ENCODE measurements at regions not wholly inside any gene's neighbourhood (a gene's known extent, or its start where the extent isn't known, plus 50 kb on each side); places are given as distances from the start of the nearest gene placed in this dataset.

GRCh38 chr3:18766974-18767373 is 341.8 kb upstream of the SATB1 start:
- Histone ChIP-seq H3K27ac (ENCODE audit: insufficient read depth, low read length) (no peak overlapping the region), H3K4me3 (ENCODE audit: insufficient read depth, low read depth, low read length) (no peak overlapping the region), H4K8ac (ENCODE audit: low read depth in 2 of 2, low read length in 2 of 2) (no peak overlapping the region), H4K91ac (ENCODE audit: insufficient read depth, low read depth, low read length) (no peak overlapping the region), H3K9me1 (ENCODE audit: insufficient read depth, low read length) (no peaks in the 10 kb centered on the region), H3K79me1 (ENCODE audit: low read depth in 1 of 2, low read length in 2 of 2) (no peaks in the 10 kb centered on the region), H3K9me3 (ENCODE audit: control insufficient read depth, insufficient read depth, low read length) (peaks cover 7% of the 10 kb centered on the region; the same call in 1 of the 2 replicates), H2AK5ac (ENCODE audit: low read depth, low read length) (no peak overlapping the region), H3K23ac (ENCODE audit: low read depth, low read length) (no peak overlapping the region), H3K9ac (ENCODE audit: low read depth, low read length) (no peak overlapping the region), H3K56ac (ENCODE audit: extremely low read depth, insufficient read depth, low read length) (no peak overlapping the region), H3K18ac (ENCODE audit: low read depth, low read length) (no peak overlapping the region), H2AK9ac (replicated peaks; ENCODE audit: low read depth, low read length, poor library complexity) (no peak overlapping the region), H3K27me3 (ENCODE audit: control insufficient read depth, insufficient read depth, low read length) (no peaks in the 10 kb centered on the region), H3K4ac (ENCODE audit: low read depth, low read length) (no peak overlapping the region), H2BK15ac (ENCODE audit: low read depth, low read length) (no peak overlapping the region), H3K4me1 (ENCODE audit: control insufficient read depth, insufficient read depth, low read length) (no peaks in the 10 kb centered on the region), H4K20me1 (ENCODE audit: insufficient read depth, low read length) (no peaks in the 10 kb centered on the region), H3K4me2 (ENCODE audit: low read depth, low read length) (no peak overlapping the region), H3K14ac (replicated peaks; ENCODE audit: low read depth, low read length) (no peak overlapping the region), H2BK20ac (ENCODE audit: low read depth, low read length) (no peak overlapping the region), H4K5ac (ENCODE audit: low read depth, low read length) (no peak overlapping the region), H2AFZ (replicated peaks; ENCODE audit: low read length, poor library complexity) (no peak overlapping the region), H2BK120ac (ENCODE audit: low read depth, low read length) (no peak overlapping the region), H3K36me3 (ENCODE audit: control insufficient read depth, insufficient read depth, low read length) (no peaks in the 10 kb centered on the region), H2BK5ac (ENCODE audit: low read depth, low read length, poor library complexity, severe bottlenecking) (no peak overlapping the region)
- in situ Hi-C loops (cut with MboI; ENCODE audit: low sequenced_read_pairs) (no loop called here), dilution Hi-C loops (cut with HindIII; ENCODE audit: low sequenced_read_pairs, unreplicated experiment) (no loop called here), intact Hi-C loops (cut with micrococcal nuclease) (no loop called here)
- TF ChIP-seq ELK1 (IDR thresholded peaks at IDR 0.05; ENCODE audit: borderline replicate concordance, low read depth, low read length) (no peak), MAZ (IDR thresholded peaks at IDR 0.05; ENCODE audit: borderline replicate concordance, low read depth, low read length) (no peak), POLR2A (IDR thresholded peaks at IDR 0.05; ENCODE audit: low read depth, low read length) (no peak), MXI1 (IDR thresholded peaks at IDR 0.05; ENCODE audit: borderline replicate concordance, low read depth, low read length) (no peak), RCOR1 (IDR thresholded peaks at IDR 0.05; ENCODE audit: insufficient replicate concordance, low read length) (no peak), RAD21 (IDR thresholded peaks at IDR 0.05; ENCODE audit: low read length) (no peak), SMC3 (IDR thresholded peaks at IDR 0.05; ENCODE audit: low read depth, low read length) (no peak), CHD1 (IDR thresholded peaks at IDR 0.05; ENCODE audit: low read depth, low read length) (no peak)
- no TSS peak for BruUV-seq (replicated peaks)
- ATAC-seq (ENCODE audit: low read depth) (no peak), DNase-seq (no peak)
- no CpG with 5 or more reads among the region's 2 CpGs for WGBS, 2 experiments (ENCODE audit: extremely low coverage in 2 of 2, insufficient read length in 1 of 2)
- CTCF ChIA-PET, result no interaction called here
- POLR2A ChIA-PET (ENCODE audit: unreplicated experiment), result no interaction called here
